ENCODE measurements at regions not wholly inside any gene's neighbourhood (a gene's known extent, or its start where the extent isn't known, plus 50 kb on each side); places are given as distances from the start of the nearest gene placed in this dataset.

GRCh38 chr18:52054324-52054723 is 285.7 kb upstream of the DCC start:
- TF ChIP-seq CTCF (IDR thresholded peaks at IDR 0.05) (no peak), POLR2A (IDR thresholded peaks at IDR 0.05) (no peak)

Measured in uterus (tissue), 2 donors.